ENCODE measurements at regions not wholly inside any gene's neighbourhood (a gene's known extent, or its start where the extent isn't known, plus 50 kb on each side); places are given as distances from the start of the nearest gene placed in this dataset.

DNA sequence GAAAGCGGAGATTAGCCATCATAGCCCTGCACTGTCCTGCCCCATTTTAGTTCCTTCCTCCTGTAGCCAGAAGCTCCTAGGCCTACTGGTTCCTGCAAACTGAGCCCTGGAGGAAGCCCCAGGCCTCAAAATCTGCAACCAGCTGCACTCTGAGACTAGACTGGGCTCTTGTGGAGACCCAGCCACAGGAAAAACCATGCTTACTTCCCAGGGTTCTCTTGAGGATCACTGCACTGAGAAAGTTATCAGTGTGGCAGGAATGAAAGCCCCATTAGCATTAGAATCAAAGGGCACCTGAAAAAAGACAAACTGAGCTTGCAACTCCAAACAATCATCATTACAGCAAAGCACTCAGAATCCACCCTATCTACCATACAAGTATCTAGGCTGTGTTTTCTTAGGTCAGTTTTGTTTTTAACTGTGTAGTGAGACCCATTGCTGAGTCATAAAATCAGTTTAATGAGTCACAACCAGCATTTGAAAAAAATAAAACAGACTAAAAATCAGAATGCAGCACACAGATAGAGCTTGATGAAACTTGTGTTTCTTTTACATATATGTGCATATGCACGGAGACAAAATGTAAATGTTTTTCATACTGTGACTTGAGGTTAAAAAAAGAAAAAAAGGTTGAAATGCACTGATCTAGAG, 91.0 kb downstream of the UNC5CL start:
- TF ChIP-seq, protein P1, sequence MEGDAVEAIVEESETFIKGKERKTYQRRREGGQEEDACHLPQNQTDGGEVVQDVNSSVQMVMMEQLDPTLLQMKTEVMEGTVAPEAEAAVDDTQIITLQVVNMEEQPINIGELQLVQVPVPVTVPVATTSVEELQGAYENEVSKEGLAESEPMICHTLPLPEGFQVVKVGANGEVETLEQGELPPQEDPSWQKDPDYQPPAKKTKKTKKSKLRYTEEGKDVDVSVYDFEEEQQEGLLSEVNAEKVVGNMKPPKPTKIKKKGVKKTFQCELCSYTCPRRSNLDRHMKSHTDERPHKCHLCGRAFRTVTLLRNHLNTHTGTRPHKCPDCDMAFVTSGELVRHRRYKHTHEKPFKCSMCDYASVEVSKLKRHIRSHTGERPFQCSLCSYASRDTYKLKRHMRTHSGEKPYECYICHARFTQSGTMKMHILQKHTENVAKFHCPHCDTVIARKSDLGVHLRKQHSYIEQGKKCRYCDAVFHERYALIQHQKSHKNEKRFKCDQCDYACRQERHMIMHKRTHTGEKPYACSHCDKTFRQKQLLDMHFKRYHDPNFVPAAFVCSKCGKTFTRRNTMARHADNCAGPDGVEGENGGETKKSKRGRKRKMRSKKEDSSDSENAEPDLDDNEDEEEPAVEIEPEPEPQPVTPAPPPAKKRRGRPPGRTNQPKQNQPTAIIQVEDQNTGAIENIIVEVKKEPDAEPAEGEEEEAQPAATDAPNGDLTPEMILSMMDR (IDR thresholded peaks at IDR 0.05; ENCODE audit: partially characterized antibody, unreplicated experiment) = no peak
- no peak overlapping the region for H3K27ac Mint-ChIP-seq (ENCODE audit: unreplicated experiment)
- no peak overlapping the region for H3K4me3 Mint-ChIP-seq (ENCODE audit: unreplicated experiment)
- peaks cover 34% of the 10 kb centered on the region for H3K4me1 Mint-ChIP-seq (ENCODE audit: low read depth, unreplicated experiment)
- no peak for DNase-seq
- peaks cover 6% of the 10 kb centered on the region for H3K27me3 Mint-ChIP-seq (ENCODE audit: unreplicated experiment)
- H3K9me3 Mint-ChIP-seq (ENCODE audit: unreplicated experiment) = peaks cover 5% of the 10 kb centered on the region
- no peaks in the 10 kb centered on the region for H3K36me3 Mint-ChIP-seq (ENCODE audit: unreplicated experiment)

DNA sequence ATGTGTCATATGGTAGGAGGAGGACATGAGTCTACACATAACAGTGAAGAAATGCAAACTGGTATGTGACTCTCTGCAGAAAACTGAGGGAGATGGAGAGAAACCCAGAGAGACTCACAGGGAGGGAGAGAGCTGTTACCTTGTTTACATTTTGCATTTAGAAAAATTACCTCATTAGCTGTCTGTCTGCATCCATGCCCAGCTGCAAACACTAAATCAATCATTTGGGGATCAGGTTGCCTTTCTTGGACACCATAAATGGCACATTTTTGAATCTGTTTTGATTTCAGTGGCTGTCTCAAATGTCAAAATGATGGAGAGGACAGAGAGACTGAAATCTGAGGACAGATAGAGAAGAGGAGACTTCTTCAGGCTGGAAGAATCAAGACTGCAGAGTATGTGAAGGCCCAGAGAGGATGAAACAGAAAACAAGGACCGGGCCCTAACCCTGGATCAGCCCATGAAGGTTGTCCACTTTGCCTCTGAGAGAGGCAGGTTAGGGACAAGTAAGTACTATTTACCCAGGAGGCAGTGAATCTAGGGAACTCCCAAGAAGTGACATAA, 92.2 kb downstream of the UNC5CL start:
- Mint-ChIP-seq H3K4me1 (ENCODE audit: low read depth, unreplicated experiment) (peaks cover 34% of the 10 kb centered on the region), H3K36me3 (ENCODE audit: unreplicated experiment) (peaks cover under 1% of the 10 kb centered on the region), H3K27ac (ENCODE audit: unreplicated experiment) (peak overlapping the region; percentile 4), H3K9me3 (ENCODE audit: unreplicated experiment) (peaks cover 4% of the 10 kb centered on the region), H3K27me3 (ENCODE audit: unreplicated experiment) (peaks cover 5% of the 10 kb centered on the region), H3K4me3 (ENCODE audit: unreplicated experiment) (no peak overlapping the region)
- TF ChIP-seq, protein P1 (IDR thresholded peaks at IDR 0.05; ENCODE audit: partially characterized antibody, unreplicated experiment) = no peak
- DNase-seq = no peak

DNA sequence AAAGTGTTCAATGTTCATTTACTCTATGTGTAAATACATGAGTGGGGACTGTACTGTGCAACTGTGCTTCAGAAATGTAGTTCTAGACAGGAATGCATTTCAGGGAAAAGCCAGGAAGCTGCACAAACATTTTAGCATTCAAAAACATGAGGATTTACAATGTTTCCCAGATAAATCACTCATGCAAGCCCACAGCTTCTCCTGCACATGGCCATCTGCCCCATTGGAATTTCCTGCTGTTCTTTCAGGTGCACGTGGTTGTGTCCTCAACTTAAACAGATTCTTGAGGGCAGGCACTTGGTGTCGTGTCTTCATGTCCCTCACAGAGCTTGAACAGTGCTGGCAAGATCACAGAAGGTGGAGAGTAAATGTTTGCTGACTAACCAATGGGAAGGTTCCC, 101.5 kb downstream of the UNC5CL start:
- Mint-ChIP-seq H3K27me3 (ENCODE audit: unreplicated experiment) (no peaks in the 10 kb centered on the region), H3K27ac (ENCODE audit: unreplicated experiment) (no peak overlapping the region), H3K4me1 (ENCODE audit: low read depth, unreplicated experiment) (peaks cover 2% of the 10 kb centered on the region), H3K36me3 (ENCODE audit: unreplicated experiment) (peaks cover 14% of the 10 kb centered on the region), H3K9me3 (ENCODE audit: unreplicated experiment) (peaks cover 4% of the 10 kb centered on the region), H3K4me3 (ENCODE audit: unreplicated experiment) (no peak overlapping the region)
- TF ChIP-seq, protein P1 (IDR thresholded peaks at IDR 0.05; ENCODE audit: partially characterized antibody, unreplicated experiment) = no peak
- no peak for DNase-seq

DNA sequence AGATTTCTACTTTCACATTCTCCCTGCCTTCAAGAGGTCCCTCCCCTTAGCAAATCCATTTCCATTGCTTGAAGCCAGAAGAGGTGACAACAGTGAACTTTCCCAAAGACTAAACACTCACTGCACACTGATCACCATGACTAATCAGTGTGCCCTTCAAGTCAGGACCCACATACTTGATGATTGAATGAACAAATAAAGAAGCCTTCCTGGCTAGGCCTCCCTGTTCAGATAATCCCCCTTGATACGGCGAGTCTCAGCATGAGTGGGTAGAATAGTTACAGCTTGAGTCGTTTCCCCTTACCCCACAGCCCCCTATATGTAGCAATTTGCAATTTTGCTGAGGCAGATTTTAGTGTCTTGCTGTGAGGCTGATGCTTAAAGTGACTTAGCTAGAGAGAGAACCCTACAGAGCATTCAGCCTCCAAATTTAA, 102.2 kb downstream of the UNC5CL start:
- TF ChIP-seq, protein P1 (IDR thresholded peaks at IDR 0.05; ENCODE audit: partially characterized antibody, unreplicated experiment) = no peak
- Mint-ChIP-seq H3K36me3 (ENCODE audit: unreplicated experiment) (peaks cover 14% of the 10 kb centered on the region), H3K27ac (ENCODE audit: unreplicated experiment) (no peak overlapping the region), H3K27me3 (ENCODE audit: unreplicated experiment) (no peaks in the 10 kb centered on the region), H3K4me1 (ENCODE audit: low read depth, unreplicated experiment) (peaks cover 2% of the 10 kb centered on the region), H3K4me3 (ENCODE audit: unreplicated experiment) (no peak overlapping the region), H3K9me3 (ENCODE audit: unreplicated experiment) (peaks cover 4% of the 10 kb centered on the region)
- no peak for DNase-seq

DNA sequence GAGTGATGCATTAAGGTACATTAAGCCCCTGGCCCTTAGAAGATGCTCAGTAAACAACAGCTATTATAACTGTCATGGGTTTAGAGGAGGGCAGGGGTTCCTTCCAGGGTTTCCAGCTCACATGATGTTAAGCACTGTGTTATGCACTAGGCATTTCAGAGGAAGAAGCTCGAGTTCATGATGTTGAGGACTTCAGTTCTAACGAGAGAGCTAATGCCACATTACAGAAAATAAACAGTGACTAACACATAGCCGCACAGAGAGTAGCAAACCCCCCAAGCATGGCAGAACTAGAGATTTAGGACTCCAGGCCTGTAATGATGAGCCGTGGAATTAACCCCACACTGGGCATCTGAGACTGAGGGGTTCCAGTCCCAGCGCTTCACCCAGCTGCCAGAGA, 105.2 kb downstream of the UNC5CL start:
- TF ChIP-seq, protein P1 (IDR thresholded peaks at IDR 0.05; ENCODE audit: partially characterized antibody, unreplicated experiment) = no peak
- Mint-ChIP-seq H3K9me3 (ENCODE audit: unreplicated experiment) (peaks cover 2% of the 10 kb centered on the region), H3K4me1 (ENCODE audit: low read depth, unreplicated experiment) (peaks cover 2% of the 10 kb centered on the region), H3K36me3 (ENCODE audit: unreplicated experiment) (no peaks in the 10 kb centered on the region), H3K4me3 (ENCODE audit: unreplicated experiment) (no peak overlapping the region), H3K27ac (ENCODE audit: unreplicated experiment) (no peak overlapping the region), H3K27me3 (ENCODE audit: unreplicated experiment) (no peaks in the 10 kb centered on the region)
- no peak for DNase-seq

Data from glutamatergic neuron (in vitro differentiated cells).